ENCODE measurements at regions not wholly inside any gene's neighbourhood (a gene's known extent, or its start where the extent isn't known, plus 50 kb on each side); places are given as distances from the start of the nearest gene placed in this dataset.

GRCh38 chr11:69910519-69911309 is 91.5 kb upstream of the FGF3 start:
- no peak for TF ChIP-seq GABPA (IDR thresholded peaks at IDR 0.05; ENCODE audit: borderline replicate concordance, insufficient read depth, low read length)
- peak in 1 of 2 experiments; percentile 16; a peak in 1 of 4 replicates for TF ChIP-seq RAD21 (IDR thresholded peaks at IDR 0.05 in 1 of 2, conservative IDR thresholded peaks at IDR 0.05 in 1 of 2; ENCODE audit: low read depth in 2 of 2, low read length in 2 of 2)
- TF ChIP-seq MAFK (IDR thresholded peaks at IDR 0.05; ENCODE audit: low read depth, low read length), result no peak
- Histone ChIP-seq H3K27ac (ENCODE audit: low read depth, low read length) (no peak overlapping the region), H2BK5ac (ENCODE audit: low read depth, low read length) (no peak overlapping the region), H3K23ac (ENCODE audit: insufficient read length) (no peak overlapping the region), H2BK12ac (ENCODE audit: low read depth, low read length) (no peak overlapping the region), H2BK15ac (ENCODE audit: low read length) (peak overlapping the region; percentile 81; the same call in 1 of the 2 replicates), H3K36me3 (ENCODE audit: control insufficient read depth in 2 of 4, insufficient read depth in 4 of 4, low read length in 3 of 4) (no peaks in the 10 kb centered on the region; a peak in 1 of 8 replicates), H2AFZ (ENCODE audit: low read length) (no peak overlapping the region), H3K27me3 (replicated peaks in 1 of 4; ENCODE audit: control insufficient read depth in 3 of 4, extremely low read depth in 1 of 4, insufficient read depth in 3 of 4, low read length in 3 of 4) (no peaks in the 10 kb centered on the region; a peak in 2 of 7 replicates), H3K79me2 (ENCODE audit: control insufficient read depth in 1 of 2, insufficient read depth in 2 of 2, low read length in 2 of 2) (no peaks in the 10 kb centered on the region), H2BK20ac (ENCODE audit: low read length) (no peak overlapping the region), H3K23me2 (ENCODE audit: low read depth, low read length) (no peaks in the 10 kb centered on the region), H4K5ac (ENCODE audit: insufficient read length, low read depth, low read length) (no peak overlapping the region), H4K20me1 (replicated peaks in 1 of 2; ENCODE audit: control insufficient read depth in 1 of 2, insufficient read depth in 2 of 2, low read length in 2 of 2) (no peaks in the 10 kb centered on the region), H3K79me1 (ENCODE audit: low read depth, low read length) (no peaks in the 10 kb centered on the region), H4K8ac (ENCODE audit: extremely low read depth, insufficient read depth, low read length) (0 out of 2 replicates have a peak overlapping the region, but pooled peaks have one; percentile 35), H3K4me2 (ENCODE audit: insufficient read depth in 1 of 2, low read depth in 2 of 2, low read length in 2 of 2) (no peak overlapping the region), H3K4ac (replicated peaks; ENCODE audit: insufficient read length, low read depth, low read length) (no peak overlapping the region), H3K4me3 (ENCODE audit: extremely low read depth in 1 of 4, insufficient read depth in 2 of 4, low read depth in 3 of 4, low read length in 4 of 4) (no peak overlapping the region), H3K18ac (ENCODE audit: extremely low read depth, low read length) (no peak overlapping the region), H3K9ac (replicated peaks in 1 of 4; ENCODE audit: extremely low read depth in 1 of 4, low read depth in 3 of 4, low read length in 3 of 4) (no peak overlapping the region), H2BK120ac (replicated peaks; ENCODE audit: low read depth, low read length) (no peak overlapping the region), H3K4me1 (replicated peaks in 1 of 4; ENCODE audit: control insufficient read depth in 3 of 4, insufficient read depth in 4 of 4, low read length in 3 of 4) (peaks cover 0 to 3% (median 0%) of the 10 kb centered on the region in 4 experiments; a peak in 2 of 7 replicates), H3K56ac (replicated peaks; ENCODE audit: insufficient read length, low read depth, low read length) (no peak overlapping the region), H4K91ac (replicated peaks; ENCODE audit: insufficient read length, low read length) (no peak overlapping the region), H3K14ac (ENCODE audit: insufficient read length) (no peak overlapping the region), H3K9me3 (ENCODE audit: insufficient read depth in 2 of 2, low read depth in 1 of 2, low read length in 1 of 2) (no peaks in the 10 kb centered on the region), H2AK5ac (ENCODE audit: low read depth, low read length) (no peak overlapping the region)
- FAIRE-seq, result no peak
- 82% methylated on average over 15 of the region's 17 CpGs; no CpG with 5 or more reads in 1 of the 2 experiments for WGBS, 2 experiments (ENCODE audit: extremely low coverage in 1 of 2, insufficient coverage in 1 of 2, insufficient read length in 1 of 2, insufficient replicate concordance in 2 of 2, low coverage in 1 of 2, low lambda C conversion rate in 2 of 2, missing lambda C conversion rate in 1 of 2)
- CTCF ChIA-PET (ENCODE audit: partially characterized antibody), result interaction anchor here (0.7 to 10.8 kb wide), 49 partner anchors 8 to 334 kb away, joined by 3 to 173 read pairs (median 4); no protein-coding TSS in a partner anchor
- POLR2A ChIA-PET (ENCODE audit: partially characterized antibody), result interaction anchor here (1.0 kb wide), 1 partner anchor 18 kb away, joined by 4 read pairs; no protein-coding TSS in a partner anchor
- no peak for DNase-seq (ENCODE audit: low read depth in 1 of 2, low spot score in 2 of 2)
